PFSK-1 (cell line): ENCODE measurements at regions not wholly inside any gene's neighbourhood (a gene's known extent, or its start where the extent isn't known, plus 50 kb on each side); places are given as distances from the start of the nearest gene placed in this dataset.

Source experiments
- FOXP2 ChIP-seq: optimal IDR thresholded peaks from 2 replicates; pipeline ENCODE3; 2011; ENCODE audit warnings: borderline replicate concordance, control low read depth, inconsistent platforms; ENCODE audit not compliant: insufficient read depth; ENCODE audit errors: extremely low read length, extremely low read depth
- POLR2AphosphoS5 ChIP-seq: IDR thresholded peaks from 2 replicates; pipeline ENCODE4 v1.6.1; 2012; ENCODE audit warnings: low read depth, mild to moderate bottlenecking, control low read depth, low read length, moderate library complexity
- REST ChIP-seq, 2 experiments: IDR thresholded peaks; 2 replicates each; pipeline versions ENCODE4 v1.6.1 to v1.8.0; 2011 to 2012; ENCODE audit warnings: low read depth in 2 of 2, low read length in 2 of 2, control low read depth in 1 of 2, inconsistent platforms in 1 of 2, mild to moderate bottlenecking in 1 of 2, moderate library complexity in 1 of 2; ENCODE audit not compliant: insufficient read depth in 1 of 2
- SIN3A ChIP-seq: IDR thresholded peaks from 2 replicates; pipeline ENCODE4 v1.6.1; 2012; ENCODE audit warnings: mild to moderate bottlenecking, low read length, moderate library complexity, borderline replicate concordance; ENCODE audit not compliant: insufficient read depth
- TAF1 ChIP-seq: IDR thresholded peaks from 2 replicates; pipeline ENCODE4 v1.6.1; 2012; ENCODE audit warnings: low read length, control low read depth, borderline replicate concordance; ENCODE audit not compliant: insufficient read depth

GRCh38 chr10:130336617-130337304 lies 200.6 kb downstream of the GLRX3 start:
- TF ChIP-seq REST (IDR thresholded peaks at IDR 0.05; ENCODE audit: insufficient read depth in 1 of 2, low read depth in 2 of 2, low read length in 2 of 2) = no peak
- TF ChIP-seq TAF1 = no peak
- no peak for TF ChIP-seq FOXP2
- TF ChIP-seq POLR2AphosphoS5 = no peak
- no peak for TF ChIP-seq SIN3A

GRCh38 chr10:130337305-130337640 lies 201.1 kb downstream of the GLRX3 start:
- TF ChIP-seq REST (IDR thresholded peaks at IDR 0.05; ENCODE audit: insufficient read depth in 1 of 2, low read depth in 2 of 2, low read length in 2 of 2) = no peak
- no peak for TF ChIP-seq FOXP2
- no peak for TF ChIP-seq SIN3A
- no peak for TF ChIP-seq TAF1
- TF ChIP-seq POLR2AphosphoS5 = no peak

GRCh38 chr10:130337696-130338635 lies 201.8 kb downstream of the GLRX3 start:
- TF ChIP-seq FOXP2 (no peak), SIN3A (no peak), REST (IDR thresholded peaks at IDR 0.05; ENCODE audit: insufficient read depth in 1 of 2, low read depth in 2 of 2, low read length in 2 of 2) (no peak), POLR2AphosphoS5 (no peak), TAF1 (no peak)

- TF ChIP-seq TAF1 (no peak), POLR2AphosphoS5 (no peak), REST (IDR thresholded peaks at IDR 0.05; ENCODE audit: insufficient read depth in 1 of 2, low read depth in 2 of 2, low read length in 2 of 2) (no peak)
Observed at GRCh38 chr10:130338636-130339024, 202.4 kb downstream of the GLRX3 start.
